HCEC 1CT (cell line): ENCODE measurements at regions not wholly inside any gene's neighbourhood (a gene's known extent, or its start where the extent isn't known, plus 50 kb on each side); places are given as distances from the start of the nearest gene placed in this dataset.

Source experiments
- DNase-seq: peaks from one replicate; pipeline ENCODE4 v3.0.0-alpha.2; 2017

GRCh38 chr1:221109930-221110329 lies 230.7 kb downstream of the HLX start:
- no peak for DNase-seq

- DNase-seq = no peak
These were observed 237.9 kb downstream of the HLX start for GRCh38 chr1:221117133-221117532.

- peak; percentile 79 for DNase-seq
These were observed 238.3 kb downstream of the HLX start for GRCh38 chr1:221117548-221117951.

DNA sequence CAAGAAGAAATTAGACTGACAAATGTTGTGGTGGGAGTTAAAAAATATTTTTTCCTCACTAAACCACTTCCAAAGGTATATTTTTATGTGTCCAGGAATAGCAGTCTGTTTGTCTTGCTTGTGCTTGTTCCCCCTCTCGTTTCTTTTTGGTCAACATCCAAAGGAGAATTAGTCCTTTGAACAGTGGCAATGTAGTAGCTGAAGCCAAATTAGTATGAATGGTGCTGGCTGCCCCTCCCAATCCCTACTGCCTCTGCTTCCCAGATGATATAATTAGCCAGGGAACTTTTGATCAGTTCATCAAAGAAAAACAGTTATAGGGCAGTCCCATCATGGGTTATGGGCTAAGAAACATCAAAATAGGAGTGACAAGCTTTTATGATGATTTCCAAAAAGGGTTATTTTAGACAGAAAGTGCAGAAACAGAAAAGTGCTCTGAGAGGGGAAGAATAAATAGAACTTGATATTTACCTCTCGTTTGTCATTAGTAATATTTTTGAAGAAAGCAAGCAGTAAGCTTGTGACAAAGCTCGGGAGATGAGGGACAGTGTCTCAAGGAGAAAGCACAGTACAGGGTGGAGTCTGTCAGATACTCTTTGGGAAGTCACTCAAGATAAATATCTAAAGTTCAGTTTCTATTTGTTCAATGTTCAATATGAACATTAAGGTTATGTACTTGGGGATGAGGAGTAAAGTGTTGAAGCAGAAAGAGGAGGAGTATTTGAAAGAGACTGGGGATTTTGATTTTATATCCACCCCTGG lies 239.1 kb downstream of the HLX start:
- DNase-seq = no peak

GRCh38 chr1:221118938-221119320 lies 239.7 kb downstream of the HLX start:
- DNase-seq = no peak

DNA sequence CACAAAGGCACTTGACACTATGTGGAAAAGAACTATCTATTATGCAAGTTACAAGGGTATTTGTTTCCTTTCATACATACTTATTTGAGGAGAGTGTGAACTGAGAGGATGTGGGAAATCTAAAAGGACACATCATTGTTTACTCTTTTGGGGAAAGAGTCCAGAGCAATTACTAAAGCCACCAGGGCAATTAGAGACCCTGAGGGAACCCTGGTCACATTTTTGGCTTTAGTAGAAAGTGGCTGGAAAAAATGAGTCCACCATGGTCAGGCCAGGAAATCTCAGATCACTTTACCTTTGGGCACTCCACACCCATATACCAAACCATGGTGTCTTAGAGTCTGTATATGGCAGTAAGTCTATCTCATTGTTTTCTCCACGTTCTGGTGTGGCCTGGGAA lies 243.3 kb downstream of the HLX start:
- no peak for DNase-seq

GRCh38 chr1:221125976-221126375 lies 246.7 kb downstream of the HLX start:
- DNase-seq = no peak

GRCh38 chr1:221137666-221138065 lies 258.4 kb downstream of the HLX start:
- DNase-seq = no peak

DNA sequence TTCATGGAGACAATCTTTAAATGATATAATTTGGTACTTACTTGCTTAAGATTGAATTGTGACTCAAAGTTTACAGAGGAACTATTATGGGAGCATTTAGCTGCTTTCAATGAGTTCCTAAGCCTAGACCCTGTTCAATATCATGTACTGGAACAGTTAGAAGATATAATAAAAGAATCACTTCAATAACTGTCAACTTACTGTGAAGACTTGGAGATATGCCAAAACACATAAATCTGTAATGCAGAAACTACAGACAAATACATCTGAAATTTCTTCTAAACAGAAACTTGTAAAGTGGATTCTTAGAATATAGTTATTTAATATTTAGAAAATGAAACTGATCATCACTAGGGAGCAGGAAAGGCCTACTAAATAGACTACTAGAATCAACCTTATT lies 259.3 kb downstream of the HLX start:
- DNase-seq = no peak

DNA sequence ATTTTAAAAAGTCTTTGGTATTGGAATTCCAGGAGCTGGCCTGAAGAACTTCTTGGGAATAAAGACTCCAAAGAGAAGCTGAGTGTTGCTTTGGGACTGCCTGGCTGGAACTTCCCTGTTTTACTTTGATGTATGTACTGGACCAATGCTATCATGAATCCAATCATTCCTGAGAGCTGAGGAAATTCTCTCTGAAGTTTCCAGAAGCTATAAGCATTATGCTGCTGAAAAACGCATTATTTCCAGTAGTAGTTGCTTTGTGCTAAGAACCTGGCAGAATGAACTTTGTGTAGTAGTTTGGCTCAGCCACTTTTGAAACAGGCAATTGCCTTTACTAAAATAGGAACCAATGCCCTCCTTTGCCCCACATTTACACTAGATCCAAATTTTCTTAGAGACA lies 260.7 kb downstream of the HLX start:
- DNase-seq = no peak

- no peak for DNase-seq
These were observed 261.9 kb downstream of the HLX start for GRCh38 chr1:221141096-221141495.

DNA sequence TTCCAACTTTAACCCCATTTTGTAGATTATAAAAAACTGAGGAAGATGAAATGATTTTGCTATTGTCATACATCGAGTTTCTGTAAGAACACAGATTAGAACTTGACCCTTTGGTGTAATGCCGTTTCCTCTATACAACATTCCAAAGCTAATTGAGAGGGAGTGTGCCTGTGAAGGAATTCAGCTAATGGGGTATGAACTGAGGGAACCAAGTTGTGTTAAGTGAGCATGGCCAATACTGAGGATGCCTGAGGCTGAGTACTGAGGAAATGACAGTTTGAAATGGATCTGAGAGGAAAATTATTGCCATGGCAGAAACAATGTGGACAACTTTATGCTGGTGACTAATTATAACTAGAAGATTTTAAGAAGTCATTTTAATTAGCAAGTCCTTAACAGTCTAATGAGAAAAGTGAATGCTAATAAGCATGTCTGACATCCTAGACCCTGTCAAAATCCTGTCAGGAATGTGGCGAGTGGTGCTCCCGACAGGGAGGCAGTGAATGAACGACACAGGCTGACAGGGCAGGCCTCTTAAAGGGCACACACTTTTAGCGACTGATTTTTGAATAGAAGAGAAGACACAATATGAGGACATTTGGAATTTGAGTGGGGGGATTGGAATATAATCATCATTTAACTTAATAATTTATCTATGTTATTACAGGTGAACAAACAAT lies 262.5 kb downstream of the HLX start:
- no peak for DNase-seq

DNA sequence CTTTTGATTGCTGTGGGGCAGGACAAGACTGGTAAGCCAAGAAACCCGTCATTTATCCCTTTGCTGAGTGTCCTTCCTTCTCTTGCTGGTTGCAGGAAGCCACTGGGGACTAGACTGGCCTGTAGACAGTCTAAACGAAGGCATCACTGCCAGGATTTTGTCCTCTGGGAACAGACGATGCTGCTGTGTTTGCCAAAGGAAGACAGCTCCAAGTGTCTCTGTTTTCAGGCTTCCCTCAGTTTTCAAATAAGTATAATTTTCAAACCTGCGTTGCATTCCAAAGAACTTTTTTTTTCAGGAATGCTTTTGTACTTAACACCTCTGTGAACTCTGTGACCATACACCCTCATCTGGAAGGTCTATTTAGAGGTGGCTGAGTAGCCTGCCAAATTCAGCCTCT lies 269.4 kb downstream of the HLX start:
- no peak for DNase-seq

GRCh38 chr1:221149111-221149510 lies 269.9 kb downstream of the HLX start:
- no peak for DNase-seq

- DNase-seq = no peak
These were observed 270.4 kb downstream of the HLX start for GRCh38 chr1:221149555-221150075.

- DNase-seq = no peak
These were observed 271.8 kb downstream of the HLX start for GRCh38 chr1:221150996-221151395.

GRCh38 chr1:221154932-221155331 lies 275.7 kb downstream of the HLX start:
- no peak for DNase-seq

DNA sequence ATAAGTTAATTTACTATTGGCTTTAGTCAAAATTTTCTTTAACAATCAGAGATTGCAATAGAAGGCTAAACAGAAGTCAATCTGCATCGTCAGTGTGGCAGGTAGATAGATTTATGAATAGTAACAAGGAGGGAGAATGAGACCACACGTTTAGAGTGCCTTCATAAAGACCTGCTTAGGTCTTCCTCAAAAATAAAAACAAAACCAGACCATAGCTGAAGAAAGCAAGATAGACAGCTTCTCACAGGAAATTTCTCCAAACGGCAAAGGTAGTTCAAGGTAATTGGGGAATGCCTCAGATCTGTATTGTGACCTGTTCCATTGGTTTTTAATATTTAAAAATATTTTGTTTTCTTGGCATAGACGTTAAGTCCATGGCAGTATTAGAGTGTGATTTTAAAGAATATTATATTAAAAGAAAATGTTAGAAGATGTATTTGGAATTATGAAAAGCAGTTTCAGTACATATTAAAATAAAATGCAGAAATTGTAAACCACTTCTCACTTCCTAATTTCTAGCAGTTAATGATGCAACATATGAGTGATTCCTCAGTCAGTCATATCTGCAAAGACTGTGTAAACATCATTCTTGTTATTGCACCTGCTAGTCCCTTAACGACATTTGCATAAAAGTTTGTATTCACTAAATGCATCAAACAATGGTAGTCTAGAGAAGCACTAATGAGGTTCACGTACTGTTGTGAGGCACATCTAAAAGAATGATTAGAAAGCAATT lies 278.0 kb downstream of the HLX start:
- DNase-seq = no peak

DNA sequence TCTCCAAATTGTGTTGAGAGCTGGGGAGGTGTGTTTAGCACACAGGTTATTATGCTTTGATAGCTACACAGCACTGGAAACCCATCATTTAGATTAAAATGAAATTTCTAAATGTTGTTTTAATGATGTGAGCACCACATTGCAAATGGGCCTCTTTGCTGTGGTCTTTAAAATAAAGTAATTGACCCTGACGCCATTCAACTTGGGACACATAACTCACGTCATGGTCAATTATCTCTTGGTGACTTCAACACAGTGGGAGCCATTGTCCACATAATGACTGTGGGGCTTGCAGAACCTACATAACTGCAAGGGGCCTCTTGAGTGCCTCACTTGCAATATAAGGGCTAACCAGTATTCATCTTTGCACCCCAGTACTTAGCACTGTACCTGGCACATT lies 280.4 kb downstream of the HLX start:
- DNase-seq = no peak

- DNase-seq = no peak
These were observed 282.4 kb downstream of the HLX start for GRCh38 chr1:221161571-221162041.

GRCh38 chr1:221162352-221162751 lies 283.1 kb downstream of the HLX start:
- no peak for DNase-seq

GRCh38 chr1:221162939-221163338 lies 283.7 kb downstream of the HLX start:
- no peak for DNase-seq

- DNase-seq = peak; percentile 56
These were observed 284.8 kb downstream of the HLX start for GRCh38 chr1:221164029-221164428.
